Occipital lobe (tissue), 1 donor: ENCODE measurements at regions not wholly inside any gene's neighbourhood (a gene's known extent, or its start where the extent isn't known, plus 50 kb on each side); places are given as distances from the start of the nearest gene placed in this dataset.
"Not testable (repeated sequence)": the region's sequence is repeated elsewhere in the genome, so short reads cannot be mapped to it uniquely, and the experiment has no call there.

ENCODE experiments used
- DNase-seq: peaks from one replicate; lab custom pipeline; 2025; lab: John Stamatoyannopoulos, UW

DNA sequence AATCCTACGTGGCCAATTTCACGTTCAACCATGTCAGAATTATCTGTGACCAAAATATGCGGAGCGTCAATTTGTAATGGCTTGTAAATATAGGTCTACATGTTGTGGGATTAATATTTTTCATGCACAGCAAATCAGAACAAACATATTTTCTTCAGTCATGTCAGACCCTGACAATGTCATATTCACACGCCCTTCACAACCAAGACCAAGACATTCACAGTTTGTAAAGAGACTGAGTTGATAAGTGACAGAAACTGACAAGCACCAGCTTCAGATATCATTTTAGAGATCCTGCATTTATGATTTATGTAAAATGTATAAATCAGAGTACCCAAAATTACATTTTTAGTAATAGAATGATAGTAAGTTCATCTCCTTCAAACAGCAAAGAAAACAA is 57.3 kb upstream of the NOVA1 start:
- no peak for DNase-seq

DNA sequence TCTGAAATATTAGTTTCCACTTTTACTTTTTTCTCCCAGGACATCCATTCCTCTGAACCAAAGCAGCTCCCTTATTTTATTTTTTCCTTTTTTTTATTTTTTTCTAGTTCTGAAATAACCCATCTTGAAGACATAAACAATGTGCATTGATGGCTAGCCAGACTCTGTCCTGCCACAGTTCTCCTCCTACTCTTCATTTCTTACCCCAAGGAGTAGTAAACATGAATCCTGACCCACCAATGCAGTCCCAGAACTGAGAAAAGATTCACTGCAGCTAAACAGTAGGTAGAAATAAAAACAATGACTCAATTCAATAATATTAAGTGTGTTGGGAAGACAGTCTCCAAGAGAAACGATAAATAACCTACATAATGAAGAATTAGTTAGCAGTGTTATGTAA is 65.7 kb upstream of the NOVA1 start:
- no peak for DNase-seq

DNA sequence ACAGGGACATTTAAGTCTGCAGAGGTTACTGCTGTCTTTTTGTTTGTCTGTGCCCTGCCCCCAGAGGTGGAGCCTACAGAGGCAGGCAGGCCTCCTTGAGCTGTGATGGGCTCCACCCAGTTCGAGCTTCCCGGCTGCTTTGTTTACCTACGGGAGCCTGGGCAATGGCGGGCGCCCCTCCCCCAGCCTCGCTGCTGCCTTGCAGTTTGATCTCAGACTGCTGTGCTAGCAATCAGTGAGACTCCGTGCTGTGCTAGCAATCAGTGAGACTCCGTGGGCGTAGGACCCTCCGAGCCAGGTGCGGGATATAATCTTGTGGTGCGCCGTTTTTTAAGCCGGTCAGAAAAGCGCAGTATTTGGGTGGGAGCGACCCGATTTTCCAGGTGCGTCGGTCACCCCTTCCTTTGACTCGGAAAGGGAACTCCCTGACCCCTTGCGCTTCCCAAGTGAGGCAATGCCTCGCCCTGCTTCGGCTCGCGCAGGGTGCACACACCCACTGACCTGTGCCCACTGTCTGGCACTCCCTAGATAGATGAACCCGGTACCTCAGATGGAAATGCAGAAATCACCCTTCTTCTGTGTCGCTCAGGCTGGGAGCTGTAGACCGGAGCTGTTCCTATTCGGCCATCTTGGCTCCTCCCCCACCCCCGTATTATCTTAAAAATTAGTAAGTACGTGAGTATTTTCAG is 81.0 kb upstream of the NOVA1 start:
- DNase-seq, result not testable (repeated sequence)

DNA sequence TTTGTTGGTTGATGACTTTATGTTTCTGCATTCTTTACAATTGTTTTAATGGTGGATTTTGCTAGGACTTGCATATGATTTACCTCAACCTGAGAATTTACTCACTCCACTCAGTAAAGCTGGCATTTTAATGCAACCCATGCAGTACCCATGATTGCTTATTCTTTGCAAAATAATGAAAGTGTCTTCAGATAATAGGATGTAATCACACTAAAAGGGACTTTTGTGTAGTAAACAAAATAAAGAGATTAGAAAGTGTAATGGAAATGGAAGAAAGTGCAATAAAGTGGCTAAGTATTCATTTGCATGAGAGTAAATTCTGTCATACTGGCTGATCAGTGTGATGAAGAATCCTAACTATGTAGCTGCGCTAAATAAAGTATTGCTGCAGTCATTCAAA is 87.6 kb upstream of the NOVA1 start:
- DNase-seq, result no peak

DNA sequence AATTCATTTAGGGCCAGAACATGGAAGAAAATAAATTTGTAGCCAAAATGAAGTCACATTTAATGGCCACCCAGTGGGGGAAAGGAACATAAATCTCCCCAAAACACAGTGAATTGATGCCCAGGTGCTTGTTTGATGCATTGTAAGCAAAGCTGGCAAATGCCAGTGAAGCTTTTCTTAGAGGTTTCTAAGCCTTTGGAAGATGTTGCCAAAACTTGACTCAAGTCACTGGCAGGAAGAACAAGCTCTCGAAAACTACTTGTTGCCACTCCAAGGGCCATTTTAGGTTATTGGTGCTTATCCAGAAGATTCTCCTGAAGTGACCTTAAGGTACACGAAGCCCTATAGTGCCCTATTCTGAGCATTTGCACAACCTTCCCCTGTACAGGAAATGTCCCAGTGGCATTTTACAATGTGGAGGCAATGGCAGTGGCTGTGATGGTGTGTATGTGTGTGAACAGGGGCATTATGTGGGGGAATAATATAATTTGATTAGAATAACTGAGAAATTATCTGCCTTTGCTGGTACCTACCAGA is 89.5 kb upstream of the NOVA1 start:
- no peak for DNase-seq

DNA sequence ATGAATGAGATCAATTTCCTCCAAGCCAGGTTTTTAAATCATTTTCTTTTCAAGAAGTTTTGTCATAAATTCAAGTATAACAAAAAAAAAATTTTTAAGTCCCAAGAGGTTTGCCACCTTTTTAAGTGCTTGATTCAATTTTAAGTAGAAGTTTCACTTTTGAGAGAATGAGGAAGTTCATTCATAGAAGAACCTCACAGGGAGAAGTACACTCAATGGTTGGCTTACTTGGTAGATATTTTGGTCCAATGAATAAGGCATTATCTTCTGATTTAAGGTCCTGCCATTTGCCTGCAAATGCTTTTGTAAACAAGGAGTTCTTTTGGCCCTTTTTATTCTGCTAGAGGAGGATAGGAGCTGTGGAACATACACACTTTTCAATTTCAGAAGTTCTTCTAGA is 96.7 kb upstream of the NOVA1 start:
- DNase-seq, result no peak

DNA sequence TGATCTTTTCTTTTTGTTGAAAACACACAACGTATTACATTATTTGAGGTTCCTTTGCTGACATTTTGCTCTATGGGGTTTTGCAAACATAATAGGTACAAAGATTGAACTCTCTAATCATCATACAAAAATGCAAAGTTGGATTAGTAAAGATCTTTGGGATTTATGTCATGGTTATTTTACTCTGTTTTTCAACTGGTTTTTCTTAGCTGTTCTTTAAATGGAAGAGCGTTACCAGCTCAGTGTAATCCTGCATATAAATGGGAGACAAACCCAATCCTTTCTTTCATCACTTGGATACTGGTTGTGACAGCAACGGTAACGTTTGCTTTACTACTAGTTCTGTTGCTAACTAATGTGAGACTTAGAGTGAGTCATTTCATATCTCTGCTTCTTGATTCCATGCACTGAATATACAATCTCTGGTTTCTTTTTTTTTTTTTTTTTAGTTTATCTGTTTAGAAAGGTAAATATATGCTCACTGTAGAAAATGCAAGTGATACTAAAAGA is 104.9 kb upstream of the NOVA1 start:
- DNase-seq, result no peak

DNA sequence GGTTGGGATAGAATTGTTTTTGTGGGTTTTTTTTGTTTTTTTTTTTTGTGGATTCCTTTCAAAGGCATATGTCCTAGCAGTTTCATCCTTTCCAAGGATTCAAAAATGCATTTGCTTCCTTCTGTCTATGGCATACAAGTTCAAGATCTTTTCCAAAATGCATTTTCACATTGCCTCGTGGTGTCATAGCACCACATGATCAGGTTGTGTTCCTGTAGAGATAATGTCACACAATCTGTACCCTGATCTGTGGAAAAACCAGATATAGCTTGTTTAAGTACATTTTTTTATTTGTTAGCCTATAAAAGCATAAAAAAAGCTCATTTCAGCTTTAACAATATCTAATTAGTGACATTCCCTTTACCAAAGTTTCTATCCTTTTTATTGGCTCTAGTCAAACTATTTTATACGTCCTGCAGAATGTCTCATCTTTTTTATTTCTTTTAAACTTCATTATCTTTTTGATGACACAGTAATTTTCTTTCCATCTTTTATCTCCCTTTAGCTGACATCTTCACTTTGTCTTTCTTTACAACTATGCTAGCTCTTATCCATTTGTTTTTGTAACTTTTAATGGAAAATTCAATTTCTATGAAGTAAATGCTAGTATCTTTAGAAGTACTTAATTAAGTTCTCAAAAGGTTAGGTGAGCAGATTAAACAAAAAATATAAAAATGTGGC is 106.0 kb upstream of the NOVA1 start:
- no peak for DNase-seq

DNA sequence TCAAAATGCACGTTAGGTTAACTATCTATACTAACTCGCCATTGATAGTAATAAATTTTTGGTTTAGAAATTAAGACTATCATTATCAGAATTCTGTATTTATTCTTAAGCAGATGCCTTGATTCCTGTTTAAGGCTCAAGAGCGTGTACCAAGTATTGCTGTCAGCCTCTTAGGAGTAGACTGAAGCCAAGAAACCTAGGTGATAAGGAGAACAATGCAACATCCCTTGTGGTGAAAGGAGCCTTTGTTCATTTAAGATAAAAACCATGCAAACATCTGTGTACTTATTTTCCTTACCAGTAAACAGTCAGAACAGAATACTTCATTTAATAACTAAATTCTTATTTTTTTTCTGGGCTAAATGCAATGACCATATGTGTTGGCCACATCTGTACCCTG is 109.4 kb upstream of the NOVA1 start:
- no peak for DNase-seq

DNA sequence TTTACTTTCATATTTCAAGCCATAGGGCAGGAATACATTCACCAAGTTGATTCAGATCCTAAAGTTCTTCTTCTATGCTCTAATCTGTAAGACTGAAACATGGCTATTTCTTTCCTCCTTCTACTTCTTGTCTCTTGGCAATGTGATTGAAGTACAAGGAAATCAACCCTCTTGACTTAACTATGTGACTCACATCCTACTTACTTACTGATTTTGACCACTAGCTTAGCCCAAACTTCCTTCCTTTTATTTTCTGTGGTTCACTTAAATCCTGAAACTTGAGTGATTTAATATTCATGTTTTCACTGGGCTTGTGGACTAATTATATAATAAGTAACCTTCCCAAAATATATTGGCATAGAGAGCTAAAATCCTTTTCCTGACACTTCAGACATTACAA is 111.2 kb upstream of the NOVA1 start:
- DNase-seq, result no peak

DNA sequence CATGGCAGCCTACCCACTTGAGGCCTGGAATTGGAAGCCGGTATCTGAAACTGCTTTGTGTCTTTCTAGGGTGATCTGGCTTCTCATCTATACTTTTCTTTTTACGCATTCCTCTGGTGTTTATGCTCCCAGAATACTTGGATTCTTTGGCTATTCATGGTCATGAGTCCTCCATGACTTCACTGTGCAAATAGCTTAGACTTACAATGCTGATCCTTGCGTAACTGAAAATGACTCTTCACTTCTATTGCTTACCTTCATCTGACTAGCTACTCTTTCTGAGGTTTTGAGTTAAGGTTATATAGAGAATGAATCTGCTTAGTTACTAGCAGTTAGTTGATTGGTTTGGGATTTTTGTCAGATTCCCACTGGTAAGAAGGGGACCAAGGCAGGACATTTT is 121.7 kb upstream of the NOVA1 start:
- no peak for DNase-seq

DNA sequence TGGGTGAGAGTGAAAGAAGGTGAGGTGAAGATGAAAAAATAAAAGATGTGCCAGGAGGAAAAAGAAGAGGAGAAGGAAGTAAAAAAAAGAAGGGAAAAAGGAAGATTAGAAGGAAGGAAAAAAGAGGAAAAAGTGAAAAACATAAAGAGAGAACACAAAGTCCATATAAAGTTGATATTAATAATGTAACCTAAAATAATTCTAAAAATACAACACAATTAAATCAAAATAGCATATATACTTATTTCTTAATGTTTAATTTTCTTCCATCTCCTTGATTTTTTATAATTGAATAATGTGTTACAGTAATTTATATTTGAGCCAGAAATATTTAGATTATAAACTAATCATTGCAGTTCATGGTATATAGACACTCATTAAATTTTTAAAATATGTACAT is 124.4 kb upstream of the NOVA1 start:
- DNase-seq, result no peak

DNA sequence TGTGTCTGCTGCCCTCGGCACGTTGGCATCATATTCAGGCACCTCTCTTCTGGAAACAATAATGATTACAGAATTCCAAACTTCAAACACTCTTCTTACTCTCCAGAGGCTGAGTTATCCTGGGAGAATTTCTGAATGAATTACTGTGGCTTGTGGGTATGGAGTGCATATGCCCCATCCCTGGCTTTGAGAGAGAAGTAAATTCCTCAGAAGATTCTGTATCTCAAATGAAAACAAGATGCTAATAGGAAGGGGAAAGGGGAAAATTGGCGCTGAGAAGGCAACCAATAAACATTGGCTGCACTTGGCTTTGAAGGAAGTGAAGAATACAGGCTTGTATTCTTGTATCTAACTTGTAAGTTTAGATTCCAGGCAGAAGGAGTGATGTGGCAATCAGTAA is 132.0 kb upstream of the NOVA1 start:
- DNase-seq, result no peak

DNA sequence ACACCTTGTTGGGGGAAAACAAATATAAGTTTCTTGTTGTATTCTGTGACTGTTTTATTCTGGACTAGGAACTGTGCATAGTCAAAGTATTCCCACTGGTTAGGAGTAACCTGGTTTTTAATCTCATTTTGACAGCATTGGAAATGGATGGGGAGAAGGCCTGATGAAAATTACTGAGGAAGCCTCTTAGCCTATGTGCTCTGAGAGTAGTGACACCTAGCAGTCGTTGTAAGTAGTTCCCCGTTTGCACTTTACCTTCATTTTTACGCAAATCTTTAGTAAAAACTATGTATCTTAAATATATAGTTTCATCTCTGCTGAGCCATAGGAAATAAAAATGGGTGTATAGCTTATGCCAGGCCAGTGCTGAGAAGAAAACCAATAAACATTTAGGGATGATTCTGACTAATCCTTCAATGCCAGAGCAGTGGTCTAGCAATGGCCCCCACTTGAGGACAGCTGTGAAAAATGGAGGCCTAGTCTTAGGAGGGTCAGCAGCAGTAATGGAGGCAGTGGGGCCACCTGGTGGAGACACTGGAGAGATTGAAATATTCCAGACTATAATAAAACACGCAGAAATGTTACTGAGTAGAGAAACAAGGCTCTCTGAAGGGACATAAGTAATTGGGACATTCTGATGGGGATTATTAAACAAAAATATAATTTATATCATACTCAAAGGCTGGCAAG is 133.2 kb upstream of the NOVA1 start:
- no peak for DNase-seq

DNA sequence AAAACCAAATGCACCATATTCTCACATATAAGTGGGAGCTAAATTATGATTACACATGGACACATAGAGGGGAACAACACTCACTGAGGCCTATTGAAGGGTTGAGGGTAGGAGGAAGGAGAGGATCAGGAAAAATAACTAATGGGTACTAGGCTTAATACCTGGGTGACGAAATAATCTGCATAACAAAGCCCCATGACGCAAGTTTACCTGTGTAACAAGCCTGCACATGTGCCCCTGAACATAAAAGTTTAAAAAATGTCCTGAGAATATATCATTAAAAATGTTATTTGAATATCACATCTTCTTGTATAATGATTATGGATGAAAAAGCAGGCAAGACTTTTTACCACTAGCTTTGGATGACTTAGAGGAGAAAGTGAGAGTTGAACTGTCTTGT is 138.0 kb upstream of the NOVA1 start:
- no peak for DNase-seq

DNA sequence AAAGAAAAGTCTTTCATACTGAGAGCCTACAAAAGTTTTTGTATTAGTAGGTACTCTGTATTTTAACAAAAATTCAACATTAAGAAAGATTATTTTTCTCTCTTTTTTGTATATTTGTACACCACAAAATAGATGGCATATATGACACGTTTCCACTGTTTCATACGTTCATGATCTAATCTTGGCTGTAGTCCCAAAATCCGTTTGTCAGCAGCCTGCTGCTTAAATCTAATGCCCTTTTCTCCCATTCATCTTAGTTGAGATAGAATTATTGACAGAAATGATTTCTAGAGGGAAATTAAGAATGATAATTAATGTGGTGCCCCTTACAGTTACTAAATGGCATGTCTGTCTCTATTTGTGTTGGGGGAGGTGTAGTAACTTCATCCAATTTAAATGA is 140.7 kb upstream of the NOVA1 start:
- DNase-seq, result no peak

DNA sequence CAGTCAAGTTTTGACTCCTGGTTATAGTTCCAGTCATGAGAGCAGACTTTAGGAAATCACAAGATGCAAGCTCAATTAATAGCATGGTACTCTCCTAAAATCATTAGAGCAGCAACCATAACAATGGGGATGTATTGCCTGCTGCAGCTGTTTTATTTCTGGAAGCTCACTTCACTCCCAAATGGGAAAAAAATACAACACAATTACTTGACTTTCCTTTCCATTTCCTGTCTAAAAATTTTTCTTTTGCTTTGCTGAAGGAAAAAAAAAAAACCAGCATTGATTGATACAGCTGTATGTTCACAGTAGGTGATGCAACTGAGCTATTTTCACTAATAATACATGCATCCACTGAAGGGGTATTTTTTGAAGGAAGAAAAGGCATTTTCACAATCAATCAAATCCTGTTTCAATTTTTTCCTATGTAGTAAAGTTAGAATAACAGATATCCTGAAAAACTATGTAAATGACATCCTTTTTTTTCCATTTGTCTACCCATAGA is 143.9 kb upstream of the NOVA1 start:
- no peak for DNase-seq

DNA sequence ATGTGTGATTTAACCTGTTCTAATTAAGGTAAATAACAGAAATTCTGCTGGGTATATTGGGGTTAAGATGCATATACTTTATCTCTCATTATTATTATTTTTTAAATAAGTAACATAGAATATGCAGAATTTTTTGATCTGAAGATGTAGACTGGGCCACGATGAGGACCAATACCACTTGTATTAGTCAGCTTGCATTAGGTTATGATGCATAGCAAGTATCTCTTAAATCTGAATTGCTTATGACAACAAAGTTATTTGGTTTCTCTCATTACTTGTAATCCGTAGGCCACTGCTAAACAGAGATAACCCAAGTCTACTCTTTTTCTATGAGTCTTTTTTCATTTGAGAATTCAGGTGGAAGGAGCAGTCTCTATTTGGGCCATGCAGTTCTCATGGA is 145.5 kb upstream of the NOVA1 start:
- DNase-seq, result no peak

DNA sequence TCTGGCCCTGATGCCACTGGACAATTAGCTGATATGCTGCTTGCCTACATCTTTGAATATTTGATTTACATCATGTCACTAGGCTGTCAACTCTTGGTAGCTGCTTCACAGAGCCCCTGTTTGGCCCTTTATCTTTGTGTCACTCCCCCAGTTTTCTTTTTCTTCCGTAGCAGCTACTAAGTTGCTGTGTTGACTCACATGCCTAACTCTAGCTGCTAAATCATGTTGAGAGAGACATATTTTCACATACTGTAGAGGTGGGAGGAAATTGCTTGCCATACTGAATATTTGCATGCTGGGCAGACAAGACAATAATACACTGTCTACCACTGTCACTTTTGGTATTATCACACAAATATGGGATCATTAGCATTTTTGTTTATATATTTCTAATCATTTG is 147.1 kb upstream of the NOVA1 start:
- DNase-seq, result no peak

DNA sequence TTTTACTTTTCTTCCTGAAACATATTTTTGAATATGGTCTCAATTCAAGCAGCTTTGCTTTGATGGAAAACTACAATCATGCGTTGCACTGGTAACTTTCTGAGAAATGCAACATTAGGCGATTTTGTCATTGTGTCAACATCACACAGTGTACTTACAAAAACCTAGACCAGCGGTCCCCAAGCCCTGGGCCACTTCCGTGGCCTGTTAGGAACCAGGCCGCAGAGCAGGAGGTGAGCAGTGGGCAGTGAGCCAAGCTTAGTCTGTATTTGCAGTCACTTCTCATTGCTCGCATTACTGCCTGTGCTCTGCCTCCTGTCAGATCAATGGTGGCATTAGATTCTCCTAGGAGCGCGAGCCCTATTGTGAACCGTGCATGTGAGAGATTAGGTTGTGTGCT is 163.7 kb upstream of the NOVA1 start:
- no peak for DNase-seq

DNA sequence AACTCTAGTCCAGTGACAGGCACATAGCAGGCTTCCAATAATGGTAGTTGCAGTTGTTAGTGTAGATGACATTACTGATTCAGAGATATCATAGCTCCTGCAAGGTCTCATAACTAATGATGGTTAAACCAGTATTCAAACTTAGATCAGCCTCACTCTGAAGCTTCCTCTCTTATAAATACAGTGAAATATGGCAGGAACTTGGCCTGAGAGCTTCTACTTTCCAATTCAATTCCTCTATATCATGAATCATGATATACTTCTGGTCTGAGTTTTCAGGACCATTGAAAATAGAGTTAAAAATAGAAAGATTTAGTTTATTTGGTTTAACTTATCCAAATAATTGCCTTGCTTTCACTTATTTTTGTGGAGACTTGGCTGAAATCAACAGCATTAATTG is 167.5 kb upstream of the NOVA1 start:
- DNase-seq, result no peak

DNA sequence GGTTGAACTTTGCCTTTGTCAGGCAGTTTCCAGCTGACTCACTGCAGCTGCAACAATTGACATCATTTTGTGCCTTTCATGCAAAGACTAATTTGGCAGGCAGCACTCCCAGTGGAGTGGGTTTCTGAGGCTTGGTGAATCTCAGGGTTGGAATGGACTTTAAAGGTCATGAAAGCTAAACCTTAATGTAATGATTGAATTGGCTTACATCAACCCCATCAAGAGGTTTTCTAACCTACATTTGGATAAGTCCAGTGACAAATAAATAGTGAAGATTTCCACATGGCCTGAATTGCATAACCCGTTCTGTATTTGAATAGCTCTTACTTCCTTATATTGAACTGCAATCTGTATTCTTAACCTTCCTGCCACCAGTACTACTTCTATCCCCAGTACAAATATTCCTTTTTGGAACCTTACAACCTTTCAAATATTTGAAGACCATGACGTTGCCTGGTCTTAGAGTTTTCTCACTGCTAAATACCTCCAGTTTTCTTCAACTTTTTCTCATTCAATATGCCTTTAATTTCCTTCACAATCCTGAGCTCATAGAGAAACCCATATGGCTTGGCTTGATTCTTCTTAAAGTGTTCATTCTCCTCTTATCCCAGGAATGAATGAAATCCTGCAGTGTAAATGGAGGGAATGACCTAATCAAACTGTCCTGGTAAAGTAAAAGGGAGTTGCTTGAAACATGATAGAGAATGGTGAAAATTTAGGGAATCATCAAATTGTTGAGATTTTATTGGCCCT is 168.1 kb upstream of the NOVA1 start:
- DNase-seq, result no peak
